T47D (cell line): ENCODE measurements at regions not wholly inside any gene's neighbourhood (a gene's known extent, or its start where the extent isn't known, plus 50 kb on each side); places are given as distances from the start of the nearest gene placed in this dataset.
A peak's percentile ranks its signal among the peaks of the same experiment; 100 is the strongest.

Experiments
- DNase-seq, 2 experiments: peaks; one replicate each; pipeline versions ENCODE4 v3.0.0 to v3.0.0-alpha.2; 2011 to 2012; ENCODE audit warnings: low read depth in 1 of 2, low spot score in 1 of 2
- JUND ChIP-seq: IDR thresholded peaks from 2 replicates; pipeline ENCODE4 v1.6.1; 2012; ENCODE audit warnings: low read depth
- in situ Hi-C: cut with HindIII; loops from 2 replicates; pipeline ENCODE4 v1.10.0; 2016; ENCODE audit warnings: low sequenced_read_pairs, low pct_unique_long_range_greater_than_20kb

DNA sequence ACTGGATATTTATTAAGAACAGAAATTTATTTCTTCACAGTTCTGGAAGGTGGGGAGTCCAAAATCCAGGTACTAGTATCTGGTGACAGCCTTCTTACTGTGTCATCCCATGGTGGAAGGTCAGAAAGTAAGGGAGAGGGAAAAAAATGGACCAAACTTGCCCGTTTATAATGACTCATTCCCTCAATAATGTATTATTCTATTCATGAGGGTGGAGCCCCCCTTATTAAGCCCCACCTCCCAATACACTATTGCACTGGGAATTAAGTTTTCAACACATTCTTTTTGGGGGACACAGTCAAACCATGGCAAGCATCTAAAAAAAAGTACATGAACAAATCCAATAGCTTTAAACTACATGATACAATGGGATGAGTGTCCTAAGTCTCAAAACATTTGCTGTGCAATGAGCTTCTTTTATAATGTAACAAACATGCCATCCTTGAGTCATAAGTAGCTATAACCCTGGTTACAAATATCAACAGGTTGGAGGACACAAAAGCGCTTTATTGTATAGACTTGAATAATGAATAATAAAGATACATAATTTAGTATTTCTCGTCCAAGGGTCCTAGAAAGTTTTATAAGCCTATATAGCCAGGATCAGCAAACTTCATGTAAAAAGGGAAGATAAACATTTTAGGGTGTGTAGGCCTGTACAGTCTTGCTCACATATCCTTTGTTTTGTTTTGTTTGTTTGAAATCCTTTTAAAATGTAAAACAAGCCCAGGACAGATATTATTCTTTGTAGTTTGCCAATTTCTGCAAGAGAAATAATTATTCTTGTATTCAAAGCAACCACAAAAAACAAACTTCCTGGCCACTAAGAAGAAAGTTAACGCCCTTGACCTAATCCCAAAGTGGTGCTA, 160.6 kb upstream of the RAP2B start:
- no peak for TF ChIP-seq JUND
- no peak for DNase-seq
- in situ Hi-C loops: no loop called here

- in situ Hi-C loops: no loop called here
Measured at GRCh38 chr3:153003441-153003840, 158.6 kb upstream of the RAP2B start.

GRCh38 chr3:153003862-153004261, 158.2 kb upstream of the RAP2B start:
- in situ Hi-C loops: no loop called here
- no peak for DNase-seq
- TF ChIP-seq JUND: no peak

More at GRCh38 chr3:153003441-153003840, 158.6 kb upstream of the RAP2B start:
- DNase-seq: no peak
- TF ChIP-seq JUND: no peak

GRCh38 chr3:153008226-153008625, 153.8 kb upstream of the RAP2B start:
- in situ Hi-C loops: no loop called here
- no peak for DNase-seq
- TF ChIP-seq JUND: no peak

DNA sequence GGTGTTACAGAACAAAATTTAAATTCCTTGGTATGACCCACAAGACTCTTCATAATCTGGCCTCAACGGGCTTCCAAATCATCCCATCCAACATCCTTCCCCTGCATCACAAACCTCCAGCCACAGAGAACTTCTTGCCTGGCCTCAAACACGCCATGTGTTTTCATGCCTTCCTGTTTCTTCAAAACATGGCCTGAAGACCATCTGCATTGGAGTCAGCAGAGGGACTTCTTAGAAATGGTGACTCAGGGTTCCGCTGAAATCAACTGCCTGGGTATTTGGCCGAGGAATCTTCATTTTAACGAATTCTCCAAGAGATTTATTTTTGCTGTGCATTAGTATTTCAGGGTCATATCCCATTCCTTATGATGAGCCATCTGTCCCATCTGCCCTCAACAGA, 138.1 kb upstream of the RAP2B start:
- no peak for TF ChIP-seq JUND
- DNase-seq: no peak
- in situ Hi-C loops: no loop called here

DNA sequence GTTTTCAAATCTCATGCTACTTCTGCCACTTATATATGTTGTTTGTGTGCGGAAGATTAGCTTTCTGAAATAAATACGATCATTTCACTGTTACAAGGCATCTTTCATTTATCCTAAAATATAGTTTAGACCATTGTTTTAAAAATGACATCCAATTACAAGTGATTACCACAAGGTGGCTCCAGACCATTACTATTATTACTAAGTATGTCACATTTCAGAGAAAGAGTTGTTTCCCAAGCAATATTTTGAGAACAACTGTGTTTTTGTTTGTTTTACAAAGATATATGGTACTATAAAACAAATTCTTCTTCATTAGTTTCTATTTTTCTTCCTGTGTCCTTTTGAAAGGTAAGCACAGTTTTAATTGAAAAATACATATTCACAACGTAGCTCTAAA, 136.0 kb upstream of the RAP2B start:
- in situ Hi-C loops: loop anchor here (25.0 kb wide), 1 partner anchor 261 kb away; no protein-coding TSS in a partner anchor
- no peak for TF ChIP-seq JUND
- DNase-seq: peak; percentile 21 to 61

DNA sequence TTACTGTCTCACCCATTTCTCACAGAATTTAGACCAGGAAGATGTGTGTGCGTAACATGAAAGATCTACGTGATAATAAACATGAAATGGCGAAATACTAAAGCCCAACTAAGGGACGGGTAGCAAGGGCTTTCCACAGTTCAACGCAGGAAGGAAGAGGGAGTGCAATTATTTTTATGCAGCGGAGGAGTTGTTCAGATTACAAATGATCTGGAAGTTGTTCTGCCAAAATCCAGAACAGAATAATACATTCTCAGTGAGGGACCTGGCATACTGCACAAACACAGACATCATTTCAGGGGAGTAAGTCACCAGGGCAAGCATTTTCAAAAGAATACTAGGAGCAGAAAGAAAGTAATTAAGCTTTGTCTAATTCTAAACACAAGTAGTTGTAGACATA, 133.6 kb upstream of the RAP2B start:
- in situ Hi-C loops: loop anchor here (25.0 kb wide), 1 partner anchor 259 kb away; no protein-coding TSS in a partner anchor
- no peak for TF ChIP-seq JUND

DNA sequence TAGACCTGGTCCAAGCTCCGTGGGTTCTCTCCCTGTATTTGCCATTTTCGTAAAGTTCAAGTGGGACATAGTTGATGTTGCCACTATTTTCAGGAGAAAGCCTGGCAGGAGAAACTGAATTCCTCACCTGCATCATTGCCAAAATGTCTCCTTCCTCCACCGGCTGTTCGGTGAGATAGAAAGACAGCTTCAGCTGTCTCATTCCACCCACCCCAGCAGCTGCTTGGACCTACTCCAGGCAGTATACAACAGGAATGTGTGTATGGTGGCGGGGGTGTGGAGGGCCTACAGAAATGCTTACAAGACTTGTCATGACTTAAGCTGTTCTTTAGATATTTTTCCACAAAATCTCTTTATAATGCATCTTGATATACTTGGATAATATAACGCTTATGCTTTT, 132.7 kb upstream of the RAP2B start:
- in situ Hi-C loops: loop anchor here (25.0 kb wide), 1 partner anchor 258 kb away; no protein-coding TSS in a partner anchor
- TF ChIP-seq JUND: no peak
- DNase-seq: no peak

More for the DNA sequence above, 133.6 kb upstream of the RAP2B start:
- no peak for DNase-seq

DNA sequence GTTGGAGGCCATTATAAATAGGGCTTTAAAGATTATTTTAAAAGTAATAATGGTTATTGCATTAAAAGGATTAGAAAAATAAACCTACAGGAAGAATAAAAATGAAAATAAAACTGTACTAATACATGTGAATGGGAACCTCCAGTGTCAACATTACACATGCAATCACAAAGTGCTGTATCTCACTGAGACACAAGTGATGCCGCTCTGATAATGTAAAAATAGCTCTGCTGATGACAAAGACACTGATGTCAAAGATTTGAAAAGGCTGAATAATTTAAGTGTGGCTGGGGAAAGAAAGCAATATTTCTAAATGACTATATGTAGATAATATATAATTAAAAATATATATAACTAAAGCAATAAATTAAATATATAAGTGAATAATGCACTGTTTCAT, 129.1 kb upstream of the RAP2B start:
- DNase-seq: no peak
- in situ Hi-C loops: loop anchor here (25.0 kb wide), 1 partner anchor 254 kb away; no protein-coding TSS in a partner anchor
- no peak for TF ChIP-seq JUND

- no peak for TF ChIP-seq JUND
- no peak for DNase-seq
- in situ Hi-C loops: loop anchor here (25.0 kb wide), 1 partner anchor 250 kb away; no protein-coding TSS in a partner anchor
Measured at GRCh38 chr3:153036846-153037245, 125.2 kb upstream of the RAP2B start.

DNA sequence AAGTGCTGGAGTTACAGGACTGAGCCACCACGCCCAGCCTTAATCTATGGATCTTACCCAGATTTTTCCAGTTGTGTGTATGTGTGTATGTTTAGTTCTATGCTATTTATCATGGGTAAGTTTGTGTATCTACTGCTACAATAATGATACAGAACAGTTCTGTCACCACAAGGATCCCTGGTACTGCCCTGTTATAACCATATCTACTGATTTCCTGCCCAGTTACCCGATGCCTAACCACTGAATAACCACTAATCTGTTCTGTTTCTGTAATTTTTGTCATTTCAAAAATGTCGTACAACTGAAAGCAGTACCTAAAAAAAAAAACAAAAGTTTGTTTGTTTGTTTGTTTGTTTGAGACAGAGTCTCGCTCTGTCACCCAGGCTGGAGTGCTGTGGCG, 123.7 kb upstream of the RAP2B start:
- no peak for TF ChIP-seq JUND
- in situ Hi-C loops: loop anchor here (25.0 kb wide), 1 partner anchor 249 kb away; no protein-coding TSS in a partner anchor

DNA sequence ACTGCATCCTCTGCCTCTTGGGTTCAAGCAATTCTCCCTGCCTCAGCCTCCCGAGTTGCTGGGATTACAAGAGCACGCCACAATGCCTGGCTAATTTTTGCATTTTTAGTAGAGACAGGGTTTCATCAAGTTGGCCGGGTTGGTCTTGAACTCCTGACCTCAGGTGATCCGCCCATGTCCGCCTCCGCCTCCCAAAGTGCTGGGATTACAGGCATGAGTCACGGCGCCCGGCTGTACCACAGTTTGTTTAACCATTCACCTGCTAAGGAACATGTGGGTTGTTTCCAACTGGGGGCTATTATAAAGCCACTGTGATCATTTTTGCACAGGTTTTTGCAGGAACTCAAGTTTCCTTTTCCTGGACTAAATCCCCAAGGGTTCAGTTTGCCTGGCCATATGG, 123.2 kb upstream of the RAP2B start:
- in situ Hi-C loops: loop anchor here (25.0 kb wide), 1 partner anchor 249 kb away; no protein-coding TSS in a partner anchor
- DNase-seq: no peak
- TF ChIP-seq JUND: no peak

More for the DNA sequence above, 123.7 kb upstream of the RAP2B start:
- no peak for DNase-seq

GRCh38 chr3:153041181-153041580, 120.8 kb upstream of the RAP2B start:
- no peak for DNase-seq
- in situ Hi-C loops: loop anchor here (25.0 kb wide), 1 partner anchor 246 kb away; no protein-coding TSS in a partner anchor
- TF ChIP-seq JUND: no peak
